IMR-90 (cell line): ENCODE measurements at regions not wholly inside any gene's neighbourhood (a gene's known extent, or its start where the extent isn't known, plus 50 kb on each side); places are given as distances from the start of the nearest gene placed in this dataset.

Source experiments
- ATAC-seq: fragments of 200-7000 bp; cut with Tn5 transposase; 2 replicates; pipeline ENCODE4 v1.9.1; 2020; ENCODE audit warnings: low read depth, mild to moderate bottlenecking, moderate library complexity
- BruUV-seq: library from RNA; stranded (reverse); fragments of 400-500 nt; replicated peaks from 2 replicates; lab custom pipeline; 2021; lab: Mats Ljungman, UMichigan
- CTCF ChIA-PET: fragments of 300-600 bp; formaldehyde crosslinking; extraction: SDS; loops from one replicate; lab custom pipeline; 2021; ENCODE audit warnings: antibody characterized with exemption; lab: Yijun Ruan, JAX
- POLR2A ChIA-PET: fragments of 300-600 bp; sonication (Branson Sonifier 250); formaldehyde crosslinking; loops from one replicate; lab custom pipeline; 2022; ENCODE audit warnings: antibody characterized with exemption; ENCODE audit not compliant: unreplicated experiment; lab: Charles Lee
- DNase-seq: peaks from one replicate; pipeline ENCODE4 v3.0.0; 2013
- H2AFZ ChIP-seq: replicated peaks from 2 replicates; pipeline ENCODE3; 2013; ENCODE audit warnings: low read length, mild to moderate bottlenecking; ENCODE audit not compliant: poor library complexity
- H2AK5ac ChIP-seq: 2 replicates; pipeline ENCODE4 v1.6.1; 2013; ENCODE audit warnings: low read depth, low read length, inconsistent platforms
- H2AK9ac ChIP-seq: replicated peaks from 2 replicates; pipeline ENCODE3; 2013; ENCODE audit warnings: mild to moderate bottlenecking, low read depth, low read length, moderate library complexity; ENCODE audit not compliant: poor library complexity
- H2BK120ac ChIP-seq: 2 replicates; pipeline ENCODE4 v1.6.1; 2013; ENCODE audit warnings: low read depth, low read length, inconsistent platforms
- H2BK15ac ChIP-seq: 3 replicates; pipeline ENCODE4 v1.6.1; 2013; ENCODE audit warnings: low read depth, low read length, inconsistent platforms
- H2BK20ac ChIP-seq: 2 replicates; pipeline ENCODE4 v1.6.1; 2013; ENCODE audit warnings: low read depth, mild to moderate bottlenecking, inconsistent platforms, low read length, moderate library complexity
- H2BK5ac ChIP-seq: 2 replicates; pipeline ENCODE4 v1.6.1; 2013; ENCODE audit warnings: mild to moderate bottlenecking, low read depth, low read length, inconsistent platforms; ENCODE audit not compliant: poor library complexity, severe bottlenecking
- H3K14ac ChIP-seq: replicated peaks from 2 replicates; pipeline ENCODE4 v1.6.1; 2013; ENCODE audit warnings: low read depth, low read length, inconsistent platforms
- H3K18ac ChIP-seq: 2 replicates; pipeline ENCODE4 v1.6.1; 2013; ENCODE audit warnings: low read depth, low read length, control low read depth
- H3K23ac ChIP-seq: 2 replicates; pipeline ENCODE4 v1.6.1; 2013; ENCODE audit warnings: low read depth, low read length, inconsistent platforms
- H3K27ac ChIP-seq: 2 replicates; pipeline ENCODE4 v1.5.1; 2013; ENCODE audit warnings: mild to moderate bottlenecking, control low read depth, low read length; ENCODE audit not compliant: insufficient read depth
- H3K27me3 ChIP-seq: 2 replicates; pipeline ENCODE4 v1.6.1; 2013; ENCODE audit warnings: low read length; ENCODE audit not compliant: control insufficient read depth, insufficient read depth
- H3K36me3 ChIP-seq: 2 replicates; pipeline ENCODE4 v1.6.1; 2013; ENCODE audit warnings: low read length, mixed read lengths; ENCODE audit not compliant: control insufficient read depth, insufficient read depth
- H3K4ac ChIP-seq: 2 replicates; pipeline ENCODE4 v1.6.1; 2013; ENCODE audit warnings: low read depth, low read length, inconsistent platforms
- H3K4me1 ChIP-seq: 2 replicates; pipeline ENCODE4 v1.6.1; 2013; ENCODE audit warnings: low read length, mixed read lengths; ENCODE audit not compliant: control insufficient read depth, insufficient read depth
- H3K4me2 ChIP-seq: 2 replicates; pipeline ENCODE4 v1.6.1; 2013; ENCODE audit warnings: low read depth, mild to moderate bottlenecking, control low read depth, low read length, moderate library complexity
- H3K4me3 ChIP-seq: 2 replicates; pipeline ENCODE4 v1.5.1; 2013; ENCODE audit warnings: low read depth, mild to moderate bottlenecking, control low read depth, low read length, moderate library complexity; ENCODE audit not compliant: insufficient read depth
- H3K56ac ChIP-seq: 2 replicates; pipeline ENCODE4 v1.6.1; 2013; ENCODE audit warnings: low read length, inconsistent platforms; ENCODE audit not compliant: insufficient read depth; ENCODE audit errors: extremely low read depth
- H3K79me1 ChIP-seq, 2 experiments: 2 replicates each; pipeline ENCODE4 v1.6.1; 2013; ENCODE audit warnings: low read length in 2 of 2, inconsistent platforms in 1 of 2, low read depth in 1 of 2
- H3K9ac ChIP-seq: 2 replicates; pipeline ENCODE4 v1.6.1; 2013; ENCODE audit warnings: low read depth, low read length, control low read depth
- H3K9me1 ChIP-seq: 2 replicates; pipeline ENCODE4 v1.6.1; 2013; ENCODE audit warnings: low read length, inconsistent platforms; ENCODE audit not compliant: insufficient read depth
- H3K9me3 ChIP-seq: 2 replicates; pipeline ENCODE4 v1.6.1; 2013; ENCODE audit warnings: low read length; ENCODE audit not compliant: control insufficient read depth, insufficient read depth
- H4K20me1 ChIP-seq: 2 replicates; pipeline ENCODE4 v1.6.1; 2013; ENCODE audit warnings: low read length, inconsistent platforms; ENCODE audit not compliant: insufficient read depth
- H4K5ac ChIP-seq: 2 replicates; pipeline ENCODE4 v1.6.1; 2013; ENCODE audit warnings: mild to moderate bottlenecking, low read depth, low read length, control low read depth
- H4K8ac ChIP-seq, 2 experiments: 2 replicates each; pipeline ENCODE4 v1.6.1; 2013; ENCODE audit warnings: low read depth in 2 of 2, low read length in 2 of 2, control low read depth in 1 of 2, inconsistent platforms in 1 of 2
- H4K91ac ChIP-seq: 2 replicates; pipeline ENCODE4 v1.6.1; 2013; ENCODE audit warnings: low read depth, low read length, inconsistent platforms; ENCODE audit not compliant: insufficient read depth
- MAZ ChIP-seq: IDR thresholded peaks from 2 replicates; pipeline ENCODE4 v1.6.1; 2012; ENCODE audit warnings: low read depth, mild to moderate bottlenecking, low read length, improper control_type of control experiment, moderate library complexity, borderline replicate concordance
- MXI1 ChIP-seq: IDR thresholded peaks from 2 replicates; pipeline ENCODE4 v1.6.1; 2012; ENCODE audit warnings: low read depth, mild to moderate bottlenecking, low read length, moderate library complexity, borderline replicate concordance
- RCOR1 ChIP-seq: IDR thresholded peaks from 2 replicates; pipeline ENCODE4 v1.6.1; 2012; ENCODE audit warnings: mild to moderate bottlenecking, low read length, improper control_type of control experiment; ENCODE audit not compliant: insufficient replicate concordance
- RFX5 ChIP-seq: IDR thresholded peaks from 2 replicates; pipeline ENCODE4 v1.8.0; 2012; ENCODE audit warnings: low read depth, mild to moderate bottlenecking, low read length, moderate library complexity
- SMC3 ChIP-seq: fragments of 150-350 bp; IDR thresholded peaks from 2 replicates; pipeline ENCODE4 v1.6.1; 2016; ENCODE audit warnings: low read depth, mild to moderate bottlenecking, antibody characterized with exemption, low read length, moderate library complexity
- WGBS, 2 experiments: methylation state at CpG; one replicate each; pipeline versions ENCODE4 v1.1.5 to v1.1.7; 2013; ENCODE audit warnings: missing lambda C conversion rate in 2 of 2; ENCODE audit not compliant: insufficient read length in 1 of 2; ENCODE audit errors: extremely low coverage in 2 of 2; 5-methylcytosine and 5-hydroxymethylcytosine counted together
- dilution Hi-C: fragments of 300-500 bp; cut with HindIII; formaldehyde crosslinking; loops from one replicate; pipeline ENCODE4 v1.14.3; 2018; ENCODE audit warnings: low sequenced_read_pairs; ENCODE audit not compliant: unreplicated experiment
- in situ Hi-C: fragments of 300-500 bp; cut with MboI; formaldehyde crosslinking; loops from 3 replicates; pipeline ENCODE4 v1.14.3; 2019; ENCODE audit warnings: low sequenced_read_pairs, inconsistent platforms, mixed read lengths
- intact Hi-C: fragments of 100-400 bp; cut with micrococcal nuclease; formaldehyde crosslinking; loops from 2 replicates; pipeline ENCODE4 v1.10.0; 2022

DNA sequence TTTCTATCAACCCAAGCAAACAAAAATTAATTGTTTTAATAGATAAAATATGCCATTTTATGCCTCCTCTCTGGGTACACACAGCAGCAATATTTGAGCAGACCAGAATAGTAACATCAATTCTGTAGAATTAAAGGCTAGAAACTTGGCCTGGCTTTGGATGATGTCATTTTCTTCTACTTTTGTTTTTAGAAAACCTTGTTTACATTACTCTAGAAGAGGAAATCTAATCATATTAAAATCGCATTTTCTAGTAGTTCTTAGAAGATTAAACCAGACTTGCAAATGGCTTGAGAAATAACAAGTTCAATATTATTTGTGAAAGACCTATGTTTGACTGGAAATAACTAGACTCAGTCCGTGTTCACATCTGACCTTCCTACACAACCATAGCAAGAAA is 102.3 kb upstream of the RFX8 start:
- in situ Hi-C loops (no loop called here), intact Hi-C loops (no loop called here), dilution Hi-C loops (no loop called here)
- Histone ChIP-seq H3K56ac (no peak overlapping the region), H3K9me1 (no peaks in the 10 kb centered on the region), H2AK5ac (no peak overlapping the region), H3K4me3 (no peak overlapping the region), H4K20me1 (no peaks in the 10 kb centered on the region), H4K8ac (no peak overlapping the region), H3K9ac (no peak overlapping the region), H2AK9ac (no peak overlapping the region), H3K23ac (no peak overlapping the region), H3K27ac (no peak overlapping the region), H3K9me3 (peaks cover 2% of the 10 kb centered on the region), H3K79me1 (no peaks in the 10 kb centered on the region), H3K4me2 (no peak overlapping the region), H2BK15ac (no peak overlapping the region), H2AFZ (no peak overlapping the region), H3K14ac (no peak overlapping the region), H4K5ac (no peak overlapping the region), H2BK120ac (no peak overlapping the region), H3K27me3 (peaks cover 7% of the 10 kb centered on the region), H2BK20ac (no peak overlapping the region), H4K91ac (no peak overlapping the region), H3K4me1 (no peaks in the 10 kb centered on the region), H3K36me3 (no peaks in the 10 kb centered on the region), H3K18ac (no peak overlapping the region), H2BK5ac (no peak overlapping the region), H3K4ac (no peak overlapping the region)
- TF ChIP-seq MXI1 (no peak), RCOR1 (no peak), RFX5 (no peak), SMC3 (no peak), MAZ (no peak)
- BruUV-seq, result no TSS peak
- no CpG with 5 or more reads among the region's 2 CpGs for WGBS, 2 experiments
- DNase-seq, result peak; percentile 46
- ATAC-seq, result peak; percentile 65
- CTCF ChIA-PET, result no interaction called here
- POLR2A ChIA-PET, result no interaction called here
